NB4 (cell line): ENCODE measurements at regions not wholly inside any gene's neighbourhood (a gene's known extent, or its start where the extent isn't known, plus 50 kb on each side); places are given as distances from the start of the nearest gene placed in this dataset.
"Not testable (repeated sequence)": the region's sequence is repeated elsewhere in the genome, so short reads cannot be mapped to it uniquely, and the experiment has no call there.

Experiments used
- DNase-seq: peaks from one replicate; pipeline ENCODE4 v3.0.0; 2010; ENCODE audit warnings: low read depth
- H3K4me3 ChIP-seq: one replicate; pipeline ENCODE4 v1.5.1; 2011; ENCODE audit warnings: mild to moderate bottlenecking, low read depth, low read length, moderate library complexity

DNA sequence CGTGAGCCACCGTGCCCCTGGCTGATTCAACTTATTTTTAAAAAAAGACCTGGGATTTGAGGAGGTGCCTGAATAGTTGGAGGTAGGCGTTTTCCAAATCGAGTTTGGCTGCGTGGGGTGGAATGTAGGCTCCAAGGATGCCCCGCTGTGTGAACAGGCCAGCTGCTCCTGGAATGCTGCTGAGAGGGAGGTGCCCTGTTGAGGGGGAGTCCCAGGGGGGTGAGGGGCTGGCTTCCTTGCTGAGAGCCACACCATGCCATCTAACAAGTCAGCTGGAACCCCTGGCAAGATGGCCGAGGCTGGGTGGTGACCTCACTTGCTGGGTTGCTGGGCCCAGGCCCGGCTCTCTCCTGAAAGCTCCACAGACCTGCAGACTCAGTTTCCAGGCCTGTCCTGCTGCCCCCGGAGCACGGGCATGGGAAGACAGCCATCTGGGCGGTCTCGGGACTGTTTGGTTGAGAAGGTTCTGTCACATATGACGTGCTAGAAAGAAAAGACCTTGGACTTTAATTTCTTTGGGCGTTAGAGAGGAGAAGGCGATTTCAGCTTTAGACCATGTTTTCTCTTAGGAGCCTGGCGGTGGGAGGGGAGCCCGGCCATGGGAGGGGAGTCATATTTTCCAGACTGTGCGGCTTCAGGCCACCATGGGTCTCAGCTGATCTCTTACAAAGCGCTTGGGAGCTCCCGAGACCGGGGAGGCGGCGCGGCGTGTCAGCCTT, 4047.0 kb upstream of the TPTE start:
- H3K4me3 ChIP-seq, result not testable (repeated sequence)

DNA sequence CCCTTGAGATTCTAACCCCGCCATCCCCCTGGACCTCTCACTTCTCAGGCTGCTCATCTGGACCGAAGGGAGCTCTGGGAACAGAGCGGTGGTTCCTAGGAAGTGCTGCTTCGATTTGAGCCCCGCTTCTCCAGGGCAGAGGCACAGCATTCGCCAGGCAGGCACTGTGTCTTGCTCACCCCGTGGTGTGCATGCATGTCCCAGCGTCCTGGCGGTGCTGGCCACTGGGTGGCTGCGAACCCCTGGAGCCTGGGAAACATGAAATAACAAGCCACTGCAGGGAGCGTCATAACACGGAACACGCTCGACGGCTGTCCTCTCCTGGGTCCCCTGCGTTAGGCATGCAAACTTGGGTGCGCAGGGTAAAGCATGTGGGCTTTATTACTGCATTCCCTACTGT, 4040.3 kb upstream of the TPTE start:
- not testable (repeated sequence) for DNase-seq

More for the DNA sequence above, 4047.0 kb upstream of the TPTE start:
- not testable (repeated sequence) for DNase-seq

DNA sequence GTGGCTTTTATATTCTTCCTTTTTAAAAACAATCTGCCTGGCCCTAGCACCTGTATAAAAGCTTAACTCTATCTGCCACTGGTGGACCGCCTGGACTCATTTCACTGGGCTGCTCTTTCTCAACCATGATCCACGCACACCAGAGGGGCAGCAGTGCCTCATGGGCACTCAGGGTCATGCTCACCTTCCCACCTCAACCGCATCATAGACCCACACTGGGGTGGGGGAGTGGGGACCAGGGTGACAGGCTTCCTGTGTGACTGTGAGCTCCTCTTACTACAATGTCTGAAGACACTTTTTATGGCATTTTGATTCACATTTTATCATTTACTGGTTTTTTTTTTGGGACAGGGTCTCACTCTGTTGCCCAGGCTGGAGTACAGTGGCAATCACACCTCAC, 4038.8 kb upstream of the TPTE start:
- not testable (repeated sequence) for DNase-seq, H3K4me3 ChIP-seq

More for the DNA sequence above, 4040.3 kb upstream of the TPTE start:
- H3K4me3 ChIP-seq, result not testable (repeated sequence)

DNA sequence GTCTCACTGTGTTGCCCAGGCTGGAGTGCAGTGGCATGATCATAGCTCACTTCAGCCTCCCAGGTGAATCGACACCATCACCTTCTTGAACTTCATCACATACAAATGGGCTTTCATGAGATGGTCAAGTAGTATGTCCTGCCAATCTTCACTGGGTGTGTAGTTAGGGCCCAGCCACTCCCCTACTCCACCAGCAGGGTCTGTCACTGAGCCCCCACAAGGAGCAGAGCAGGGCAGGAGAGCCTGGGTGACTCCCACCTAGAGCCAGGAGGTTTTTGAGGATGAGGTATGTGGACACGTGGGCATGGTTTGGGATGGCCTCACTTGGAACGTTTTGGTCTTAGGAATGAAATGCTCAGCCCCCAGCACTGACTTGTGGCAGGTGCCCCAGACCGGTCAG, 4037.7 kb upstream of the TPTE start:
- H3K4me3 ChIP-seq, DNase-seq: not testable (repeated sequence)

DNA sequence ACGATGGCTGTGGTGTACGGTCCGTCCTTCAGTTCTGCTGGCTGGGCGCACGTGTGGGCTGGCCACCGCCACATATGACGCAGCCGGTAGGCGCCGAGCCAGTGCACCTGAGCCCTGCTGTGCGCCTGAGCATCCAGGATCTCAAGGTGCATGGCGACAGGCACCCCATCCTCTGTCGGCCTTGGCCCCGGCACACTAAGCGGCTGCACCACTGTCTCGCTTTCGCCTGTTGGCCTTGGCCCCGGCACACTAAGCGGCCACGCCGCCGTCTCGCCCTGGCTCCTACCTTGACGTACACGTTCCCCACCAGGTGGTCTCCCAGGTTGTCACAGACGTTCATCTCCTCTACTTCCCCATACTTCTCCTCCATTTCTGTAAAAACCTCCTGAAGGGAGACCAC, 4034.6 kb upstream of the TPTE start:
- not testable (repeated sequence) for H3K4me3 ChIP-seq, DNase-seq

DNA sequence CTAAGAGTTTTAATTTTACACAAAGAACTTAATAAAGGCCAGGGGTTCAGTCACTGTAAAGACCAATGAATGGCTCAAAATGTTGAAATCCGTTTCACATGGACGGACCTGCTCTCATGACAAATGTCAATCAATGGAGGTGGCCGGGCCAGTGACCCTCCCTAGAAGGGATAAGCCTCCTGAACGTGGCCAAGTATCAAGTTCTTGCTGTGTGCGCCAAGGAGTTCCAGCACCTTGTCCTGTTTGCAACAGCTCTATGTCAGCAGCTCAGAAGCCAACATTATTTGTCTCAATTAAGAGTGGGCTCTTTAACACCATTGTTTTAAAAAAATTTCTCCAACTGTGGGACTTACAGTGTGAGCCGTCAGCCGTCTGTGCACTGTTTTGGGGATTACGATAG, 4028.7 kb upstream of the TPTE start:
- not testable (repeated sequence) for DNase-seq

DNA sequence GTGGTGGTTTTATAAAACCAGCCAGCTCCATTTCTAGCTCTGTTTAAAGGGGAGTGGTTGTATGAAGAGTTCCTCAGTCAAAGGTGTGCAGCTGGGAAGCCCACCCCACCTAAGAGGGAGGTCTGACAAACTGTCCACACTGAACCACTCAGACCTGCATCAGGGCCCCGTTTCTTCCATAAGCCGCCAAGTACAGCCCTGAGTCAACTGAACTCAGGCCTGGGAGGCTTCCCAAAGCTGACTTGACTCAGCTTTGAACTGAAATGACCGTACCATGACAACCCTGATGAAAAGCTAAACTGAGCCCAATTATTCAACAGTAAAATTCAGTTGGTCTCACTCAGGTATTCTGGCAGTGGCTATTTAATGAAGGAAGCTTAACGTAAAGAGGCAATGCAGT, 4027.4 kb upstream of the TPTE start:
- not testable (repeated sequence) for DNase-seq

More for the DNA sequence above, 4028.7 kb upstream of the TPTE start:
- H3K4me3 ChIP-seq, result not testable (repeated sequence)

DNA sequence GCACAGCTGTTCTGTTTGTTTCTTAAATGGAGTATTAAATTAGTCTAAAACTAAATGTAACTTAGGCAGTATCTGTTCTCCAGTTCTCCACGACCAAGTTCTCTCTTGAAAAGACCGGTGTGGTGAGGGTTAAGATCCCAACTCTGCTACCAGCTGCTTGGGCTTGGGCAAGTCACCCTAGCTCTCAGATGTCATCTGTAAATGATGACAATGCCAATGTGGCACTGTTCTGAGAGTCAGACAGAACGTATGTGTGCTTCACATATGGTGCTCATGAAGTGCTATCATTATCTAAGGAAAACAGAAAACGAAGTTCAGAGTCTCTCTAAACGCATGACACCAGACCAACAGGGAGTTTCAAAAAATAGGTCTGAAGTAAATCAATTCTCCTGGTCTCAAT, 4025.0 kb upstream of the TPTE start:
- not testable (repeated sequence) for DNase-seq, H3K4me3 ChIP-seq

More for the DNA sequence above, 4027.4 kb upstream of the TPTE start:
- not testable (repeated sequence) for H3K4me3 ChIP-seq

DNA sequence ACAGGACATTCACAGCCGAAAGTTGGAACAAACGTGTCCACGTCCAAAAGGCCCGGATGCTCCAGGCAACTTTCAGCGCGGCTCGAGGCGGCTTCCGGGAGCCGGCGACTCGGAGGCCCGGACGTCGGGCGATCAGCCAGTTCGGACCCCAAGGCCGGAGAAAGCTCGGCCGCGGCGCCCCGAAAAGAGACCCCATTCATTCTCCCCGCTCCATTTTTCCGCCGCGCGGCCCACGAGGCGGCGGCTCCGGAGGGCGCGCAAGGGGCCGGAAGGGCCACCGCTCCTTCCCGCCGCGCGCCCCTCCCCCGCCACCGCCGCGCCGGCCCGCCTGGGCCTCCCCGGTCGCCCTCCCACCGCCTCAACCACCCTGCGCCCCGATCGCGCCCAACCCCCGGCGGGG, 4022.7 kb upstream of the TPTE start:
- H3K4me3 ChIP-seq, DNase-seq: not testable (repeated sequence)

DNA sequence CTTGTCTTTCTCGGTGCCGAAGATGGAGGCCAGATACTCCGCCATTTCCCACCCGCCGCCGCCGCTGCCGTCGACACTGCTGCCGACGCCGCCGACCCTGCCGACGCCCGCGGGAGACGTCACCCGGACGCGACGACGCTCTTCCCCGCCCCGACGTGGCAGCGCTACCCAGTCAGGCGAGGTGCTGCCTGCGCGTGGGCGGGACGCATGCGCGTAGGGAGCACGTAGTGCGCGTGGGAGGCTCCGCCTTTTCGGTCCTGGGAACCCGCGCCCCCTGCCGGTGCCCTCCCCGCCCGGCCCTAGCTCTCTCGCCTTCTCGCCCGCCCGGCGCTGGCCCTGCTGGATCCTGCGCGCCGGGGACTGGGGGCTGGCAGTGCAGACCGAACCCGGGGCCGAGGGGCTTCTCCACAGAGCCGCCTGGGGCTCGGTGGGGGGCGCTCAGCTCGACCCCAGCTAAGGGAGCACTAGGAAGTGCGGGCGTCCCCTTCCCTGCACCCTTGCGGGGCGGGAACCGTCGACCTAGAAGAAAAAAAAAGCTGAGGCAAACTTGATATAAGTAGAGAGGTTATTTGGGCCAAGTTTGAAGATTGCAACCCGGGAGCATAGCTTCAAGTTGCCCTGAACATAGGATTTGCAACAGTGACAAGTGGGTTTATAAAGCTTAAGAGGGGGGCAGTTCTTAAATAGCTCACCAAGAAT, 4022.1 kb upstream of the TPTE start:
- not testable (repeated sequence) for H3K4me3 ChIP-seq, DNase-seq

DNA sequence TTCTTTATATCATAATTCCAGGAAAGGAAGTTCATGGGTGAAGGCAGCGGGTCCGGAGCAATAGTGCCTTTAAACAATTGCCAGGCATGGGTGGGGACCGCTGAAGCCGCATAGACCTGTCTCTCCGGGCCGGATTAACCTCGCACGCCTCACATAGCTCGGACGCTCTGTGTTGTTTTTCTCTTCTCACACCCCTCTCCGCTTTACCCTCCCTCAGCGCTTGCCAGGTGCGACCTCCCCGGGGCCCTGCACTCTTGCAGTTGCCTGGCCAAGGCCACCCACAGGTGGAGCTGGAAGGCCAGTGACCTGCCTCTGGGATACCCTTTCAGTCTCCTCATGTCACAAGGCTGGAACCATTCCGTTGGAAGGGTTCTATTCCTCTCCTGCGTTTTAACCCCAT, 4021.5 kb upstream of the TPTE start:
- not testable (repeated sequence) for H3K4me3 ChIP-seq, DNase-seq

DNA sequence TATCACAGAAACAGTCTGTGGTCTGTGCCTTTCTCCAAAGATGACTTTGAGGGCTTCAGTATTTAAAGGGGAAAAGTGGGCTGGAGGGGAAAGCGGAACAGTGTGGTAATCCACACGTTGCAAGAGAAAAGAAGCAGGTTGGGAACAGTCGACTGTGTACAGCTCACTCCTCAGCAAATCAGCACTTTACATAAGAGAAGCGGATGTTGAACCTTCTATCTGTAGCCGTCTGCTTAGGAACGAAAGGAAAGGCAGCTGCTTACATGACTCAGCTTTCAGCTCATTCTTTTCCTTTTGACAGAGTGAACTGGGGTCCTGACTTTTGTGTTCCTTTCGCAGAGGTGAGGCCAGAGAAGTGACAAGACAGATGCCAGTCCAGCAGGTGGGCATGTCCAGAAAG, 4020.7 kb upstream of the TPTE start:
- not testable (repeated sequence) for DNase-seq, H3K4me3 ChIP-seq

DNA sequence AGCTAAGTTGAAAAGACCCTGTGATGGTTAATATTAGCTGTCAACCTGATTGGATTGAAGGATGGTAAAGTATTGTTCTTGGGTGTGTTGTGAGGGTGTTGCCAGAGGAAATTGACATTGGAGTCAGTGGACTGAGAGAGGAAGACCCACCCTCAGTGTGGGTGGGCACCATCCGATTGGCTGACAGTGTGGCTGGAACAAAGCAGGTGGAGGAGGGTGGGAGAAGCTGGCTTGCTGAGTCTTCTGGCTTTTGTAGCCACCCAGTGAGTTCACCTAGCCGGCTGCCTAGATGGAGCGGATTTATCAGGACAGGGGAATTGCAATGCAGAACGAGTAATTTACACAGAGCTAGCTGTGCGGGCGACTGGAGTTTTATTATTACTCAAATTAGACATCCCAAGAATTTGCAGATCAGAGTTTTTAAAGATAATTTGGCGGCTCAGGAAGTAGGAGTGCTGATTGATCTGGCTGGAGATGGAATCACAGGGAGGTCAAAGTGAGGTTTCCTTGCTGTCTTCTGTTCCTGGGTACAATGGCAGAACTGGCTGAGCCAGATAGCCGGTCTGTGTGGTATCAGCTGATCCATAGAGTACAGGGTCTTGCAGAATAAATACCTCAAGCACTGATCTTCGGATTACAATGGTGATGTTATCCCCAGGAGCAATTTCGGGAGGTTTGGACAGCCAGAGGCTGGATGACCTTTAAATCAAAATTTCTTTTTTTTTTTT, 4015.1 kb upstream of the TPTE start:
- not testable (repeated sequence) for DNase-seq, H3K4me3 ChIP-seq

DNA sequence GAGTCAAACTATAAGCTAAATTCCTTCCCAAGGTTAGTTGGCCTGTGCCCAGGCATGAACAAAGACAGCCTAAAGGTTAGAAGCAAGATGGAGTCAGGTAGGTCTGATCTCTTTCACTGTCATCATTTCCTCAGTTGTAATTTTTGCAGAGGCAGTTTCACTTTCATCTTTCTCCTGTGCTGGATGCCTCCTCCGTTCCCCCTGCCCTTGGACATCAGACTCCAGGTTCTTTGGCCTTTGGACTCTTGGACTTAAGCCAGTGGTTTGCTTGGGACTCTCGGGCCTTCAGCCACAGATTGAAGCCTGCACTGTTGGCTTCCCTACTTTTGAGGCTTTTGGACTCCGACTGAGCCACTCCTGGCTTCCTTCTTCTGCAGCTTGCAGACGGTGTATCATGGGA, 4013.8 kb upstream of the TPTE start:
- not testable (repeated sequence) for DNase-seq, H3K4me3 ChIP-seq

DNA sequence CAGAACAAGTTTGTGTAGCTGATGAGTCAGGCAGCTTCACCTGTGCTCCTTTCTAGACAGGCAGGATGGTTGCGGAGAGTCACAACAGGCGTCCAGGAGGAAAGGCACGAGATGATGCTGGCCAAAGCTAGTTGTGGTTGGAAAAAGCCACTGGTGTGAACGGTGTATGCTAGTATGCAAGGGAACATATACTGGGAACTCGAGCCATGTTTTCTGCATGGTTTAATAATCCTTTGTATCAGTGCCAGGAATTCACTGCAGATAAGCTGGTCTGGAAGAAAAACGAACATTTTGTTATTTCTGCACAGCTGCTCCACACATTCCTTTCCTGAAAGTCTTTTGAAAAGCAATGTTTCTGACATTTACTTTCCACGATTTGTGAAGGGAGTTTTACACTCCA, 3999.6 kb upstream of the TPTE start:
- DNase-seq, H3K4me3 ChIP-seq: not testable (repeated sequence)

DNA sequence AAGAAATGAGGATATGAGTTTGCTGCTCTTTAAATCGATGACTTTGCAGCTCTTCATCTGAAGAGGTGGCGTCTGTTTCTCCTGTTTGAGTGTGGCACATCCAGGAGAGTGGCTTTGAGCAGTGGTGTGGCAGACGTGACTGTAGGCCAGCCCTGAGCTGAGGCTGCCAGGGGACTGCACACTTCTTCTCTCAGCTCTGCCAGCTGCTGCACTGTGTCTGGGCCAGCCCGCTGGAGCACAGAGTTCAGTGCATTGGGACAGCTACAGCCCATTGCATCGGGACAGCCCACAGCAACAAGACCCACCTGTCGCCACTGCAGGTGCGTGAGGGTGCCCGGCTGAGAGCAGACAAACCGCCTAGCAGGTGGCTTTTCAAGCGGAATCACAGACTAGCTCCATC, 3995.2 kb upstream of the TPTE start:
- not testable (repeated sequence) for H3K4me3 ChIP-seq, DNase-seq

DNA sequence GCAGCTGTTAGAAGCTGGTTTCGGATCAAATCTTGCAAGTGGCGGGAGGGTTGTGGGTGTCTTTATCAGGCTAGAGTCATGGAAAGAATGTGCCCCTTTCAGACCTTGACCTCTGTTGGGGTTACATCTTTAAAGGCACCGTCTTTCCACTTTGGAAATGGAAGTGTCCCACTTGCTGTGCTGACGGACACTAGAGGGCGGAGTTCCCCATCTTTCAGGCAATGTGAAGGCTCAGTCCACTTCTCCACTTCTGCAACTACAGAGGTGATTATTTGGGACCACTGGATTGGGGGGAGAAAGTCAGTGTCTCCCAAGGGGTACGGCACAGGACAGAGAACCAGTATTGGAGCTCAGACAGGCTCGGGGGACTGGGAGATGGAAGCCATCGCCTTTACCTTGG, 3990.7 kb upstream of the TPTE start:
- not testable (repeated sequence) for DNase-seq, H3K4me3 ChIP-seq

DNA sequence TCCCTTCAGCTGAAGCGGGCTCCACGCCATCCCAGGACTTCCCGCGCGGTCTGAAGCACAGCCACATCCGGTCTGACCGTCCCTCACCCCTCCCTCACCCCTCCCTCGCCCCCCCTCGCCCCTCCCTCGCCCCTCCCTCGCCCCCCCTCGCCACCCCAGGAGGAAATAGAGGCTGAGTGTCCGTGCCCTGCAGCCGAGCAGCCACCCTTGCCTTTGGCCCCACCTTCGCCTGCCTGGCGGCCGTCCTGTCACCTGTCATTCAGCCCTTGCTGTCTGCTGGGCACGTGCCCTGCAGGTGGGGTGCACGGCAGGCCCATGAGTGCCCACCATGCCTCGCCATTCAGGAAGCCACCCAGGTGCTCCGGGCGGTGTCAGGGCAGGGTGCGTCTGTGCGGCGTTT, 3988.1 kb upstream of the TPTE start:
- DNase-seq, H3K4me3 ChIP-seq: not testable (repeated sequence)

DNA sequence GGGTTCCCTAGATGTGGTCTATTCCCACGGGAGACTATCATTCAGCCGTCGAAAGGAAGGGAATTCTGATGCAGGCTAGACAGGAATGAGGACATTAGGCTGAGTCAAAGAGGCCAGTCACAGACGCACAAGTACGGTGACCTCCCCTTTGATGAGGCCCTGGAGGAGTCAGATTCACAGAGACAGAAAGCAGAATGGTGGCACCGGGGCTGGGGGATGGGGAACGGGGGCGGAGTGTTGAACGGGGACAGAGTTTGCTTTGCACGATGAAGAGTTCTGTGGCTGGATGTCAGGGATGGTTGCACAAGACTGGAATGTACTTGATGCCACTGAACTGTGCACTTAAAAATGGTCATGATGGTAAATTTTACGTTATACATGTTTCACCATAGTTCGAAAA, 3983.1 kb upstream of the TPTE start:
- not testable (repeated sequence) for H3K4me3 ChIP-seq, DNase-seq

DNA sequence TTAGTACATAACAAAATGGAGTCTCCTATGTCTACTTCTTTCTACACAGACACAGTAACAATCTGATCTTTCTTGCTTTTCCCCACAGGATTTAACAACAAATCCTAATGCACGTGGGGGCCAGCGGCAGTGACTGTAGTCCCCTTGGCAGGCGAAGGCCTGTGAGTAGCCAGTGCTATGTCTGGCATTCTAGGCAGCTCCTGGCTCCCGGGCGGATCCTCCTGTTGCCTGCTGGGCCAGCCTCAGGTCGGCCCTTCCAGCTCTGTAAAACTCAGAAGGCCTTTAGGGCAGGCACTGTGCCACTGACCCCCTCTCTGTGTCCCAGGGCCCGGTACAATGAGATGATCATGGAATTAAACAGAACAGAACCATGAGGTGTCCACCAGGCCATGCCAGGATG, 3981.7 kb upstream of the TPTE start:
- H3K4me3 ChIP-seq, DNase-seq: not testable (repeated sequence)
